Stimulated activated CD4-positive, alpha-beta T cell treated with anti-CD3 and anti-CD28 coated beads, Interleukin-12 subunit alpha, Interleukin-12 subunit beta, amount 100 ng/mL, for 48 hours (primary cell): ENCODE measurements at regions not wholly inside any gene's neighbourhood (a gene's known extent, or its start where the extent isn't known, plus 50 kb on each side); places are given as distances from the start of the nearest gene placed in this dataset.

Experiments used
- DNase-seq, 3 donors: peaks; one replicate each; pipeline ENCODE4 v3.0.0-alpha.2; 2020; ENCODE audit warnings: low read depth in 2 of 3, low spot score in 1 of 3

DNA sequence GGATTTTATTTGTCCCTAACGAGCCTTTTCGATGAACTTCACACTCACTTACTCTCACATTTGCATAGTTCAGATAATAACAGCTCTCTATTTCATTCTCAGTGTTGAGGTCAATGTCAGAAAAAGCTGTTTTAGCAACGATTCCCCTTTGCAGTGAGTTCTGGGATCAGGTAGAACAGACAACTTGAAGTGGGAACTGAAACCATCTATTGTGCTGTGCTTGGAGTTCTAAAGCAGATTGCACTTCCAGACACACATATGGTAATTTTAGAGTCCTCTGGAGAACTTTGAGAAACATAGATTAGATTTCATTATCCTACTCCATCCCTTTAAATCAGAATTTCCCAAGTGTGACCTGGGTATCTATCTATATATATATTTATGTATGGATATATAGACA lies 124.6 kb upstream of the BLID start:
- DNase-seq: no peak

- DNase-seq: no peak
Observed at GRCh38 chr11:122235615-122236014, 119.6 kb upstream of the BLID start.

- no peak for DNase-seq
Observed at GRCh38 chr11:122234780-122235179, 118.8 kb upstream of the BLID start.

GRCh38 chr11:122234257-122234656 lies 118.2 kb upstream of the BLID start:
- DNase-seq: no peak

- DNase-seq: no peak
Observed at GRCh38 chr11:122232985-122233384, 117.0 kb upstream of the BLID start.

DNA sequence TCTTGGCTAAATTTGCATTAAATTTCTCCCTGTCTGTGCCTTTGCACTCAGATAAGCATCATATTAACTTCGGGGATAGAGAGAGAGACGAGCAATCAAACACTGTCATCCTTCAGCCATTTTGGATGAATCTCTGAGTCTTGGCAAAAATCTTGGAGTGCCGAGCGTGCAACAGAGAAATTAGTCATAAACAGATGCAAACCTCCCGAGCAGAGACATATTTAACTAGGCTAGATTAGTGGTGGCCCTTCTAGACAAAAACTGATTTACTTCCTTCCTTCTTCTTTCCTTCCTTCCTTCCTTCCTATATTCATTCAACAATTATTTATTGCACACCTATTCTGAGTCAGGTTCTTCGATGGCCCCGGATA lies 114.4 kb upstream of the BLID start:
- no peak for DNase-seq

DNA sequence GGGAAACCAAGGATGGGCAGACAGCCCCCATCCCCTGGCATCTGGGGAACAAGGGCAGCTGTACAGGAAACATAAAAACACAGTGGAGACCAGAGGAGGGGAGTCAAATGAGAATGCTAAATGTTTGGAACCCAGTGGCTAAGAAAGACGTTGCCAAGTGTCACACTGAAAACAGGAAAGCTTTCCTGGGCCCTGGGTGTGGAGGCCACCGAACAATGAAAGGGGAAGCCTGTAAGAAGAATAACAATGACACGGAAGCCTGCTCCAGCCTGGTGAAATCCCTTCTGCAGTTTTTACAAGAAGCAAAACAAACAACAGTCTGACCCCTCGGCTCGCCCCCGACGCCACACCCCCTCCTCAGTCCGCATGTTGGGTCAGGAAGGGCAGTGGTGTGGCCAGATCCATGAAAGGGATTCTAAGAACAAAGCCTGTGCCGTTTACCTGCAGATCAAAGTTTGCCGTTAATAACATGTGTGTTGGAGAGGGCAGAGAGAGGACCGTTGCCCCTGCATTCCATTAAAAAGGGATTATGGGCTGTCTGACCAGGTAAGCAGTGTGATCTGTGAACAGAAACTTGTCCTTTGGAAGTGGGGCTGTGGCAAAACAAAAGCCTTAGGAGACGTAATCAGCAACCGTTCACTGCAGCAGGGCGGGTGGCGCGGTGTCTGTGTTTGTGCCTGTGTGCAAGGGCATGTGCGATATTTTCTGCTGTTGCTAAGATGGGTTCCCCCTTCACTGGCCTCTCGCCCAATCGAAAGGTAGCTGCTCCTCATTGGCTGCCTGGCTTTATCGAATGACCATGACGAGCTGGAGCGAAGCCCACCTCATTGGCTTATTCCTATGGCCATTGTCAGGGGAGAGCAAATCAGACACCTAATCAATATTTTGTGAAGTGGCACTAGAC lies 113.7 kb upstream of the BLID start:
- no peak for DNase-seq

DNA sequence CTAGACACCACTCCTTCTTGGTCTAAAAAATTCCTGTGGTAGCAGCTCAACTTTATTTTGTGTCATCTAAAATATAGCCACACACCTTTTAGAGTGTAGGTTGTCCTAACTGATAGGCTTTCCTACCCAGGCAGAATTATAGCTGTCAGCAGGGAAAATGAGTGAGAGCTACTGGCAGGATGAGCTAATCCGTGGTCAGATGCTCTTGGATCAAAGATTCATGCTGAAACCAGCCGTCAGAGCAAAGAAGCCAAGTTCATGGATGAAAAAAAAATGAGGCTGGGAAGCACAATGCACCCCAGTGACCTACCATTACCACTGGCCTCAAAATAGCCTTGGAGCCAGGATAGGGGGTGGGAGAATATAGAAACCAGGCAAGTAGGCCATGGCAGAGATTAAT lies 113.1 kb upstream of the BLID start:
- DNase-seq: no peak

- DNase-seq: no peak
Observed at GRCh38 chr11:122226810-122227379, 110.9 kb upstream of the BLID start.

- no peak for DNase-seq
Observed at GRCh38 chr11:122224867-122225266, 108.9 kb upstream of the BLID start.

GRCh38 chr11:122220321-122220720 lies 104.3 kb upstream of the BLID start:
- no peak for DNase-seq

DNA sequence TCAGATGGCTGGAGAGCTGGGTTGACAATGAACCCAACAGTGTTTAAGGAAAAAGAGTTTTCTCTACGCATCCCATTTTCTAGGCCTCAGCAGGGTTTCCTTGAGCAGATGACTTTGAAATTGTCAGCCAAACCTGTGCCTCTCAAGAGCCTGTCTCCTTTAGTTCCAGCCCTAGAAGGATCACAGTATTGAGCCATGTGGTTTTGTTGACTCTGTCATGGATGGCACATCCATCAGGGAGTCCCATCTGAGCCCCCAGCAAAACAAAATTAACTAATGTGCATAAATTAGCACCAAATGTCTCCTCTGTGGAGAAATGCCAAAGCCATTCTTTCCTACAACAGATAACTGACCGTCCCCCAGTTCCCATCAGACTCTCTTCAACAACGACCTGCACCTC lies 103.8 kb upstream of the BLID start:
- no peak for DNase-seq

GRCh38 chr11:122215244-122215992 lies 99.4 kb upstream of the BLID start:
- no peak for DNase-seq

- no peak for DNase-seq
Observed at GRCh38 chr11:122214567-122214966, 98.6 kb upstream of the BLID start.

DNA sequence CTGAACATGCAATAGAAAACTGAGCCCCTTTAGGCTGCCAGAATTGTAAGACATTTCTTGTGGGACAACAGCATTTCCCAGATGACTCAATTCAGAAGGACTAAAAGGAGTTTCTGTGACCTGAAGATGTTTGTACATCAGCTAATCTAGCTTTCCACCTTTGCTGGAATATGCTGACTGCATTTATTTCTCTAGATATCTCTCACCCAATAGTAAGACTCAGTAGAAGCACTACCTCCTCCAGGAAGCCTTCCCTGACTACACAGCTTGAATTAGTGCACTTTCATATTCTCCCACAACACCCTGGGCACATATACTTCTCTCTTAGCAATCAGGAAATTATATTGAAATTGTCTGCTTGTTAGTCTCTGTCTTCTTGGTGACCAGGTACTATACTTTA lies 98.1 kb upstream of the BLID start:
- no peak for DNase-seq

- no peak for DNase-seq
Observed at GRCh38 chr11:122213171-122213570, 97.2 kb upstream of the BLID start.

DNA sequence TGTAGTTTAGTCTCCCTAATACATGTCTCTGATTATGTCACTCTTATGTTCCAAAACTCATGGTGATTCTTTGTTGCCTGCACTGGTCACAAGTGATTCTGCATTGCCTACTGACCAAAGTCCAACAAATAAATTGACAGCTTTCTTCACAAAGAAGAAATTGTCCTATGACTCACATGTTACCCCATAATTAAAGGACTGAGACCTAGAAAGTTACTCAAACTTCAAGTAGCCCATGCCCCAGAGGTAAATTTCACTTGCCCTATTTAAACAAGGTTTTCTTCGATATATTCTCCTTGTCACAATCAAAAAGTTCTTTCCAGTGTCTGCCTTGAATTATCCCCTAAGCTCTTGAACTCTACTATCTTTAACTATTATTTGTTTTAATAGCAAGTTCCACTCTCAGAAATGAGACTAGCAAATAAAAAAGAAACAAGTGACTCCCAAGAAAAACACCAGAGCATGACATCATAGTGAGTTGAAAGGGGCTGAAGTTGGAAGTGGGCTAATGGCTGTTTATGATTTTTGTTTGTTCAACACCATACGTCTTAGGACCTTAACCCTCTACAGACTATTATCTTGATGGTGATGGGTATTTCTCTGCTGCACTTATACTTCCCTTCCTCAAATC lies 94.5 kb upstream of the BLID start:
- DNase-seq: no peak

DNA sequence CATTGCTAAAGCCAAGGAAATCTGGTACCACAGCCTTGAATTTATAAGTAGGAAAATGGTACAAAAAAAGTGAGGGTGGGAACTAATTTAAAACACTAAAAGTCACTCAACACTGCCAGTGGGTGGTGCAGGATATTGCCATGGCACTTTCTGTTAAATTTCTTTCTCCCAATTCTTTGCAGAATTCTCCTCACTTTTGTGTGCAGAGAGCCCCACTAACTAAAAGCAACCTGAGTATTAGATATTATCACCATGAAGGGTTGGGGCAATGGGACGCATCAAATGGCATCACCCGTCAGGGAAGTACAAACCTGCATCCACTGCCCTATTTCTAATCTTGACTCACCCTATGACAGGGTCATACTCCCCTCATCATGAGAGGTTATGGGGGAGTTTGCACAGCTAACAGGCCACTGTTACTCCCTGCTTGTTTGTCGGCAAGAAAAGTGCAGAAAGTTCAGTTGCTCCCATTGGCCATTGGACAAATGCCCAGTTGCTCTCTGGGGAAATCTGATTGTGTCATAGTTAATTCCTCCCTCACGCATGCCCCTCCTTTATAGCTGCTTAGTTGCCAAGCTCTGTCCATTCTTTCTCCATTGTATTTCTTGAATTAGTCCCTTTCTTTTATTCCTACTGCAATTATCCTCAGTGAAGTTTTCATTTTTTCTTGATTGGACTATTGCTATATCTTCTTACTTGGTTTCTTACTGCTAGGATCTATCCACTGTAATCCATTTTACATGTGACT lies 93.8 kb upstream of the BLID start:
- DNase-seq: no peak

GRCh38 chr11:122207921-122208764 lies 92.1 kb upstream of the BLID start:
- no peak for DNase-seq

- DNase-seq: no peak
Observed at GRCh38 chr11:122207505-122207904, 91.5 kb upstream of the BLID start.
